Adrenal gland (tissue), 5 donors: ENCODE measurements at regions not wholly inside any gene's neighbourhood (a gene's known extent, or its start where the extent isn't known, plus 50 kb on each side); places are given as distances from the start of the nearest gene placed in this dataset.
A peak's percentile ranks its signal among the peaks of the same experiment; 100 is the strongest.

Source experiments
- POLR2A ChIP-seq, 2 donors: fragments of 450-650 bp; IDR thresholded peaks; one replicate each; pipeline ENCODE4 v1.6.1; 2017; ENCODE audit warnings: antibody characterized with exemption in 2 of 2, mild to moderate bottlenecking in 2 of 2, moderate library complexity in 1 of 2
- TF ChIP-seq, protein P1 (sequence below), 6 experiments: fragments of 450-650 bp in 4 of 6; fragments of 200-600 bp in 2 of 6; sonication (generic) in 1 of 6; IDR thresholded peaks; 1 replicate in 5 of 6; 2 replicates in 1 of 6; pipeline versions ENCODE4 v1.5.1 to v1.8.0; 2016 to 2021; ENCODE audit warnings: antibody characterized with exemption in 6 of 6, mild to moderate bottlenecking in 2 of 6, moderate library complexity in 1 of 6
- donor health status: DM: no; HTN: no; CAD: no.

- no peak for TF ChIP-seq POLR2A (IDR thresholded peaks at IDR 0.05)
- TF ChIP-seq, protein P1, sequence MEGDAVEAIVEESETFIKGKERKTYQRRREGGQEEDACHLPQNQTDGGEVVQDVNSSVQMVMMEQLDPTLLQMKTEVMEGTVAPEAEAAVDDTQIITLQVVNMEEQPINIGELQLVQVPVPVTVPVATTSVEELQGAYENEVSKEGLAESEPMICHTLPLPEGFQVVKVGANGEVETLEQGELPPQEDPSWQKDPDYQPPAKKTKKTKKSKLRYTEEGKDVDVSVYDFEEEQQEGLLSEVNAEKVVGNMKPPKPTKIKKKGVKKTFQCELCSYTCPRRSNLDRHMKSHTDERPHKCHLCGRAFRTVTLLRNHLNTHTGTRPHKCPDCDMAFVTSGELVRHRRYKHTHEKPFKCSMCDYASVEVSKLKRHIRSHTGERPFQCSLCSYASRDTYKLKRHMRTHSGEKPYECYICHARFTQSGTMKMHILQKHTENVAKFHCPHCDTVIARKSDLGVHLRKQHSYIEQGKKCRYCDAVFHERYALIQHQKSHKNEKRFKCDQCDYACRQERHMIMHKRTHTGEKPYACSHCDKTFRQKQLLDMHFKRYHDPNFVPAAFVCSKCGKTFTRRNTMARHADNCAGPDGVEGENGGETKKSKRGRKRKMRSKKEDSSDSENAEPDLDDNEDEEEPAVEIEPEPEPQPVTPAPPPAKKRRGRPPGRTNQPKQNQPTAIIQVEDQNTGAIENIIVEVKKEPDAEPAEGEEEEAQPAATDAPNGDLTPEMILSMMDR (IDR thresholded peaks at IDR 0.05), result peak; percentile 41 to 78 (median 68)
These were observed 289.8 kb upstream of the ROPN1 start for GRCh38 chr3:124281453-124282316.
